ENCODE measurements at regions not wholly inside any gene's neighbourhood (a gene's known extent, or its start where the extent isn't known, plus 50 kb on each side); places are given as distances from the start of the nearest gene placed in this dataset.

DNA sequence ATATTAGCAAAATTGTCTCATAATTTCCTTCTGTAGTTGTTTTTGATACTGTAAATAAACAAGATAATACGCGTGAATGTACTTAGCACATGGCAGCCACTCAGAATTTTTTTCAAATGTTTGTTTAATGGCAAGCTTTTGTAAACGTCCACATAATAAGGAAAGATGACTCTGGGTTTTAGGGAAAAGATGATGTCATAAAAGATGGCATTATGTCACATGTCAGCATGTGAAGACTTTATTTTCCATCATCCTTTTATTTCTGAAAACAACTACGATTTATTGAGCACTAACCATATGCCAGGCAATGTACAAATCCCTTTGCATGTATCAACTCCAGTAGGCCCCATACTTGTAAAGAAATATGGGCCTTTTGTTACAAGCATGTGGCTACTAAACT, 139.9 kb downstream of the C11orf91 start:
- no peak for DNase-seq (ENCODE audit: extremely low read depth in 1 of 2, low read depth in 1 of 2)

DNA sequence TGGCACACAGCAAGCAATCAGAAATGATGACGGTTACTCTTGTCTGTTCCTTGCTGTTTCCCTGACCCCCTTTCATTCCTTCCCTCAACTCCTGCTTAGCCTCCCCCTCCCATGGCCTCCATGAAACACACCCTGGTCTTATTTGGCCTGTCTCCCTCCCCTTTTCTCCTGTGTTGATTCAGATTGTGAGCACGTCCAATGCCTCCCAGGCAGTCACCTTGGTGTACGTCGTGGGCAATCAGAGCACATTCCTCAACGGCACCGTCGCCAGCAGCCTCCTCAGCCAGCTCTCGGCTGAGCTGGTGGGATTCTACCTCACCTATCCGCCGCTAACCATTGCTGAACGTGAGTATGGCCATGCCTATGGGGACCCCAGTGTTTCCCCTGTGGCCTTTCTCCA, 141.1 kb downstream of the C11orf91 start:
- no peak for DNase-seq (ENCODE audit: extremely low read depth in 1 of 2, low read depth in 1 of 2)

DNA sequence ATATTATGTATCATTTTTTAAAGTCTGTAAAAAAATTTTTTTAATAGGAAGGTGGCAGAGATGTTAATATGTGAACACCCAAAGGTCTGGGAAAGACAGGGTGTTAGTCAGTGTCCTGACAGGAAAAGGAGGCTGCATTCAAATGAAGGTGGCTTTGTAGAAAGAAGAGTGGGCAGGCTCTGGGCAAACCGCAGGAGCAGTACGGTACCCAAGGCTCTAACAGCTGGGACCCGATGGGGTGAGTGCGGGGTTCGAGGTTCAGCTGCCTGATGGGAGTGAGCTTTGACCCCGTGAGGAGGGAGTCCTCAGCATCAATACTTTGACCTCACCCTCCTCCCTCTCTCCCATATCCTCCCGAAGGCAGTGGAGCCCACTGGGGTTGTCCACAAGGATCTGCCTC, 142.5 kb downstream of the C11orf91 start:
- DNase-seq (ENCODE audit: extremely low read depth in 1 of 2, low read depth in 1 of 2), result no peak

DNA sequence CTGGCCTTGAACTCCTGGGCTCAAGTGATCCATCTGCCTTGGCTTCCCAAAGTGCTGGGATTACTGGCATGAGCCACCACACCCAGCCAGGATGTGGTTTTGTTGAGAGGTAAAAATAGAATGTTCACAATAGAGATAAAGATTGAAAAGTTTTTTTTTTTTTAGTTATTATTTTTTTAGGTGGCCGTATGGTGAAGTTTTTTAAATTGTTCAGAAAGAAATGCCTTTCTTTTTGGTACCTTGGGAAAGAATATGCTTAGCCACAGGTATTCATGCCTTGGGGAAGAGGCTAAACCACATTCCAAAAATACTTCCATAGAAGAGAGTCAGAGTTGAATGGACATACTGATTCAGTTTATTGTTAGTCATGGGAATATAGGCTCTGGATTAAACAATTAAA, 143.4 kb downstream of the C11orf91 start:
- DNase-seq (ENCODE audit: extremely low read depth in 1 of 2, low read depth in 1 of 2), result no peak

DNA sequence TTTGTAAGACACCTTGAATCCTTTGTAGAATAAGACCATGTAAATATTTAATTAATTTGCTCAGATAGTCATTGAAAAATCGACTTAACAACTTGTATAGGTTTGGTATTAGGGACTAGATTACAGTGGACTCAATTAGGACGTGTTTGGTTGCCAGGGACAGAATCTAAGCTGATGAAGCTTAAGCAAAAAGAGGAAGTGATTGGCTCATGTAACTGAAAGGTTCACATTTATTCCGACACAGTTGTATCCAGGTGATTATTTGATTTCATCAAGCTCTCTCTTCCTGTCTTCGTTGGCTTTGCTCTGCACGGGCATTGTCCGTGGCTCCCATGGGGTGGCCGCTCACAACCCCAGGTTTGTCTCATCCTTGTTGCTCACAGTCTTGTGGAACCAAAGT, 146.4 kb downstream of the C11orf91 start:
- DNase-seq (ENCODE audit: extremely low read depth in 1 of 2, low read depth in 1 of 2), result no peak

DNA sequence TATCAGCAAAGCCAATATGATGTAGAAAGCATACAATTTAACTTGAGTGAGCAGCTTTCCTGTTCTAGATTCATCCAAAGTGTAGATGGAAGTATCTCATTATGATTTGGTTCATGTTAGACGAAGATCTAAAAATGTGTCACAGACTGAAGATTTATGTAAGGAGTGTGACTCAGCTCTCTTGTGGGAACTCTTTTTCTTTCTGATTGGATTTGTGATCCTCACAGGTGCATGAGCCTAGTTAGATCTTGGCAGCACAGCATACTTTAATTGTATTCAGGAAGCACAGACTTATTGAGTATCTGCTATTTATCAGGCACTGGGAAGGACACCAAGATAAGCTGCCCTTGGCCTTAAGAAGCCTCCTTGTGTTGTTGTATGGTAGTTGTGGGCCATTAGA, 147.1 kb downstream of the C11orf91 start:
- no peak for DNase-seq (ENCODE audit: extremely low read depth in 1 of 2, low read depth in 1 of 2)

DNA sequence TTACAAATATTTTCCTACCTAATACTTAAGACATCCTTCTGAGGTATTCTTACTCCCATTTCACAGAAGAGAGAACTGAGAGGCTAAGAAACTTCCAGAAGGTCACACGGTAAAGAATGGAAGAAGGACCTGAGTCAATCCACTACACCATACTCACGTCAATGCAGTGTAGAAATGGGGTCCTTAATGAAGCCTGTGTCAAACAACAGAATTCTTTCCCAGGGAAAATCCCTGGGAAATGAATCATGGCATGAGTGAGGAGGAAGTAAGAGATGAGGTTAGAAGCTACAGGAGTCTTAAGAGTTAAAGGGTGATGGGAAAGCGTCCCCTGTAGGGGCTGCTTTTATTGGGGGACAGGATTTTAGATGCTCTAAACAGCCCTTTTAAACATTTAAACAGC, 147.9 kb downstream of the C11orf91 start:
- no peak for DNase-seq (ENCODE audit: extremely low read depth in 1 of 2, low read depth in 1 of 2)

DNA sequence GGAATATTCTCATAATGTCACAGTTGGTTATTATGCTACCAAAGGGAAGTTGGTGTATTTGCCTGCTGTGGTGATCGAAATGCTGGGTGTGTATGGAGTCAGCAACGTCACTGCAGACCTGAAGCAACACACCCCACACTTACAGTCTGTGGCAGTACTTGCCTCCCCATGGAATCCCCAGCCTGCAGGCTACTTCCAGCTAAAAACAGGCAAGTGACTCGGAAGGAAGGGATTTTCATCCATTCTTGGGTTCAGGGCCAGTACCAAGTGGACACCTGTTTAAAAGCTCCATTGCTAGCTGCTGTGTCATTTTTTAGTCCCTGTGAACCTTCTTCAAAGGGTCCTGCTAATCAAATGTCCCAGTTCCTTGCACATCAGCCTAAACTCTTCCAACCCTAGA, 149.6 kb downstream of the C11orf91 start:
- no peak for DNase-seq (ENCODE audit: extremely low read depth in 1 of 2, low read depth in 1 of 2)

DNA sequence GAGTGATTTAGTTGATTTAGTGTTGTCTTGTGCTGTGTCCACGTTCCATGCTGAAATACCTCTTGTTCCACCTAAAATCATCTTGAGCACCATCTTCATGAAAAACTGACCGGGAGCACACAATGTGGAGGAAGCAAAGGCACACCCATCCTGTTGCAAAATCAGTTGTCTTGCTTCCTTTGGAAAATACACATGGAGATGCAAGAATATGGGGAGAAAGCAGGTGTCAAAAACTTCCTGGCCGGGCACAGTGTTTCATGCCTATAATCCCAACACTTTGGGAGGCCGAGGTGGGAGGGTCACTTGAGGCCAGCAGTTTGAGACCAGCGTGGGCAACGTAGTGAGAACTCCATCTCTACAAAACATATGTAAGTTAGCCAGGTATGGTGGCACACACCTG, 151.1 kb downstream of the C11orf91 start:
- DNase-seq (ENCODE audit: extremely low read depth in 1 of 2, low read depth in 1 of 2), result no peak

DNA sequence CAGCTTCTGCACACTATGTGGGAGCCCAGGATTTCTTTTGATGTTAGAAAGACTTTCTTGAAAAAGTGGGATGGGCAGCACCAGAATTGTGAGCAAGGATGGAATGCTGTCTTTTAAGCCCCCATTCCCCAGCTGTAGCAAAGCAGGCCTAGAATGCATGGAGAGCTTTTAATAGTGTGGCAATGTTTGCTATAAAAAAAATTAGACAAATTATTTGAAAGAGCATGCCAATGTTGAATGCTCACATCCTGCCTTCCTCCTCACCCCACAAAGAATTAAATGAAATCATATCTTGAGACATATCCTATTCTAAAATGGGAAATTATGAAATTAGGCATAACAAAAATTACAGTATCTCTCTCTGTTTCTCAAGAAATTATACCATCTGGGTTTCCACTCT, 154.7 kb downstream of the C11orf91 start:
- DNase-seq (ENCODE audit: extremely low read depth in 1 of 2, low read depth in 1 of 2), result no peak

DNA sequence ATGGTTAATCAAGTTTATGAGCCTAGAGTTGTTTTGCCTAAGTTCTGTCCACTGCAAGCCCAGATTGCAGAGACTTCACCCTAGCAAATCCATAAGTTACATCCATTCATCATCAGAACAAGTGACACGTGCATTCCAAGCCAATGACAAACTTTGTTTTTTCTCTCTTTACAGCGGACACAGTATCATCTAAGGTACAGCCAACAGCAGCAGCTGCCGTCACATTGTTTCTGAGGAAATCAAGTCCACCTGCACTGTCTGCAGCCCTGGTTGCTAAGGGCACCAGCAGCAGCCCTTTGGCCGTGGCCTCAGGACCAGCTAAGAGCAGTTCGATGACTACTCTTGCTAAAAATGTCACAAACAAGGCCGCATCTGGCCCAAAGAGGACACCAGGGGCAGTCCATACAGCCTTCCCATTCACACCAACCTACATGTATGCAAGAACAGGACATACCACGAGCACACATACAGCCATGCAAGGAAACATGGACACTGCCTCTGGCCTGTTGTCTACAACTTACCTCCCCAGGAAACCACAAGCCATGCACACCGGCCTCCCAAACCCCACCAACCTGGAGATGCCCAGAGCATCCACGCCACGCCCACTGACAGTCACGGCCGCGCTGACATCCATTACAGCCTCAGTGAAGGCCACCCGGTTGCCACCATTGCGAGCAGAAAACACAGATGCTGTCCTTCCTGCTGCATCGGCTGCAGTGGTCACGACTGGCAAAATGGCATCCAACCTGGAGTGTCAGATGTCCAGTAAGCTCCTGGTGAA, 155.8 kb downstream of the C11orf91 start:
- DNase-seq (ENCODE audit: extremely low read depth in 1 of 2, low read depth in 1 of 2), result no peak

DNA sequence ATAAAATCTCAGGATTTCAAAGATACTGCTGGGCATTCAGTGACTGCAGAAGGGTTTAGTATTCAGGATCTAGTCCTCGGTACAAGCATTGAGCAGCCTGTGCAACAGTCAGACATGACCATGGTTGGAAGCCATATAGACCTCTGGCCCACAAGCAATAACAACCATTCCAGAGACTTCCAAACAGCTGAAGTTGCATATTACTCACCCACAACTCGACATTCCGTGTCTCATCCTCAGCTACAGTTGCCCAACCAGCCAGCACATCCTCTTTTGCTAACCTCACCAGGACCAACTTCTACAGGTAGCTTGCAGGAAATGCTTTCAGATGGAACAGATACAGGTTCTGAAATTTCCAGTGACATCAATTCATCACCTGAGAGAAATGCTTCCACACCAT, 156.8 kb downstream of the C11orf91 start:
- no peak for DNase-seq (ENCODE audit: extremely low read depth in 1 of 2, low read depth in 1 of 2)

DNA sequence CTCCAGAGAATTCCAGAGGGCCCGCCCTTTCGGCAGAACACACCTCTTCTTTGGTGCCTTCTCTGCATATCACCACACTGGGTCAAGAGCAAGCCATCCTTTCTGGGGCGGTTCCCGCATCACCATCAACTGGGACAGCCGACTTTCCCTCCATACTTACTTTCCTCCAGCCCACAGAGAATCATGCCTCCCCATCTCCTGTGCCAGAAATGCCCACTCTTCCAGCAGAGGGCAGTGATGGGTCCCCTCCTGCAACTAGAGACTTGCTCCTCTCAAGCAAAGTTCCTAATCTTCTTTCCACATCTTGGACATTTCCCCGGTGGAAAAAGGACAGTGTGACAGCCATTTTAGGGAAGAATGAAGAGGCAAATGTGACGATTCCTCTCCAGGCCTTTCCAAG, 157.7 kb downstream of the C11orf91 start:
- peak in 1 of 2 donors; percentile 8 for DNase-seq (ENCODE audit: extremely low read depth in 1 of 2, low read depth in 1 of 2)

DNA sequence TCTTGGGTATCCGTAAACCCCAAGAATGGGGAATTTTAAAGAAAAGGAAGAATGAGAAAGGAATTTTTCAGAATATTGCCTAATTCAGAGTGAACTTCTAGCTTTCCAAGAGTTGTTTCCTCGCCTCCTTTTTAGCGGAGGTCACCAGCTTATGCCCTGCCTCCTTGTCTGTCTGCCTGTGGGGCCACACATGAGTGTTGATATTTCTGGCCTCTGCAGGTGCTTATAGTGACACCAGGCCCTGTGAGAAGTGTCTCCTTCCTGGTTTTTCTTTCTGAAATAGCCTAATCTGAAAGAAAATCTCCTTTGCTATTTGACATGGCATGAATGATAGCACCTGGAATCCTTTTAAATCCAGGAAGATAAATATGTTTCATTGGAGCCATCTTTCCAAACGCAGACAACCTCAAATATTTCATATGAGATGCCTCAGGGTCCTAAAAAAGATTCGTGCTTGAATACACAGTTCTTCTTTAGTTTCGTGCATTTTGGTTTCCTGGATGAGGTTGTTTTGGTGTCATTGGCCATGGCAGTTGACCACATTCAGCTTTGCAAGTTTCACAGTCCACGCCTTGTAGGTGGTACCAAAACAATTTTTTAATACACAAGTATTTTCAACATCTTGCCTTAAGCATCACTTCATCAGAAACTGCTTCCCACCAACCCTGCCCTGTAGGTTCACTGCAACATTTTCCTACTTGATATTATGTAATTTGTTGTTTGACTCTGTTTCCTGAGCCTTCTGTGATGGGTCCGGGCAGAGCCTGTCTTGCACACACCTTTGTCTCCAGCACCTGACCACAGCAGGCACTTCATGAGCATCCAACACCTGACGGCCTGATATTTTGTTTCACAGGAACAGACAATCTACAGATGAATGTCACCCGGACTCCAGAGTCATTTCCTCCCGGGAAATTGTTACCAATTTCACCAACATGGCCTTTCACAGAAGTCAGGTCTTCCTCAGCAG, 159.4 kb downstream of the C11orf91 start:
- DNase-seq (ENCODE audit: extremely low read depth in 1 of 2, low read depth in 1 of 2), result no peak

DNA sequence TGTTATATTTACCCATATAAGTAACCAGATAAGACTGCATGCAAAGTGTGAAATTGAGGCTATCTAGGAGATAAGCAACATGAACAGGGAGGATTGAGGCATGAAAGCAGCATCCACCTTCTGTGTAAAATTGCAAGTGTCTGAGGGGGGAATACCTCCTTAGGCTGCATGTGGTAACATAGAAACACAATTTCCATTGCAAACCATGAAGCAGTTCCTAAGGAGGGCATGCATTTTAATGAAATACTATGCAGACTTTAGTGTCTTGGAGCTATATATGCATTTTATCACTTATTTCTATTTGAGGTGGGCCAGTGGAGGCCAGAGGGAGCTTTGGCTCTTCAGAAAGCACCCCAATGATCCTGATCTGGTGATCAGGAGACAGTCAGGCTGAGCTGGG, 160.2 kb downstream of the C11orf91 start:
- no peak for DNase-seq (ENCODE audit: extremely low read depth in 1 of 2, low read depth in 1 of 2)

DNA sequence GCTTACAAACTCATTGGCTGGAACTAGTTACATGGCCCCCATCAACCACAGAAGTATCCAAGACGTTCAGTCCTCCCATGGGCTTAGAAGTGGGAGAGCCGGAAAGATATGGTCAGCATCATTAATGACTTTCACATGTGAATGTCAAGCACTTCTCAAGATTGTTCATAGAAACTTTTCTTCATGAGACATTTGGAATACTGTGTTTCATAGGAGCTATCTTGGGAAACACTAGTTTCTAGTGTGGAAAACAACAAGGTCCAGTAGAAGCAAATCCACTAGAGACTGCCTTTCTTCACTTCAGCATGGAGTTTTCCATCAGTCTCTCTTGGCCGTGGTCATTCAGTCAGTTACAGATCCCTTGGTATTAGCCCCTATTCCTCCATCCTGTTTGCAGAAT, 160.9 kb downstream of the C11orf91 start:
- DNase-seq (ENCODE audit: extremely low read depth in 1 of 2, low read depth in 1 of 2), result no peak

DNA sequence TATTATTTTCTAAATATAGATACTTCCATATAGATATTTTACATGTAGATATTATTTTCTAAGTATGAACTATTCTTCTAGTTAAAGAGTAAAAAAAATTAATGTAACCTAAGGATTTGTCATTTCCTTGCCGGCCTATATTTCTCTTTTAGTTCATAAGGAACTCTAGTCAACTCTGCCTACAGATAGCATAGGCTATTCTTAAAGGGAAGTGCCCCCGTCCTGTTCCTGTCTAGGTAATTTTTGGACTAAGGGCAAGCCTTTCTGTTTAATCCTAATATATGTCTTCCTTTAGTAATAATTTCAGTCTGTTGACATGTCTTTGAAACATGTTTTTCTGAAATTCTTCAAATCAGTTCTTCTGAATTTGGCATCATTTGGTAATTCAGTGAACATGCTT, 161.9 kb downstream of the C11orf91 start:
- no peak for DNase-seq (ENCODE audit: extremely low read depth in 1 of 2, low read depth in 1 of 2)

DNA sequence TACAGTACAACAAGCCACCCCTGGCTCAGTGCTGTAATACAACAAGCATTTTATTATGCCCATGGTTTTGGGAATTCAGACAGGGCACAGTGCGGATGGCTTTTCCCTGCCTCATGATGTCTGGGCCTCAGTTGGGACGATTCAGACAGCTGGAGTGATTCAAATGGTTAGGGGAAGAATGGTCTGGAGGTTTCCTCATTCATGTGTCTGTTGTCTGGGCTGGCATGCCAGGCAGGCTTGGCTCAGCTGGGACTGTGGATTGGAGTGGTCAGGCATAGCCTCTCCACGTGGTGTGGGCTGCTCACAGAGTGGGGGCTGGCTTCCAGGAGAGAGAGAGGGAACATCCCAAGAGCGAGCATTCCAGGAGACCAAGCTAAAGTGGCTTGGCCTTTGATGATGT, 164.4 kb downstream of the C11orf91 start:
- DNase-seq (ENCODE audit: extremely low read depth in 1 of 2, low read depth in 1 of 2), result no peak

DNA sequence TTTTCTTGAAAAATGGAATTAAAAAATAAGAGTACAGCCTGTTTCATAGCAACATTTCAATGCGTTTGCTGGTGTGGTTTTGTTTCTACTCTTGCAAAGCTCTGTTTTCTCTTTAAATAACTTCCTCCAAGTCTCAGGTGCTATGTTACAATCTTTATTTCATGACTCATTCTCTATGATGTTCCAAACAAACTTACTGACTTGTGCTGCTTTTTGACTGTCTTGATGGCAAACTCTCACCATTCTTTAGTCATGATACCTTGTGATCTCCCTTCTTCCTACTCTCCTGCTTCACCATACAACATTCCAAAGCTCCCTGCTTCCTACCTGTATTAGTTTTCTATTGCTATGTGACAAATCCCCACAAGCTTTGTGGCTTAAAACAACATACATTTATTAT, 166.1 kb downstream of the C11orf91 start:
- no peak for DNase-seq (ENCODE audit: extremely low read depth in 1 of 2, low read depth in 1 of 2)

DNA sequence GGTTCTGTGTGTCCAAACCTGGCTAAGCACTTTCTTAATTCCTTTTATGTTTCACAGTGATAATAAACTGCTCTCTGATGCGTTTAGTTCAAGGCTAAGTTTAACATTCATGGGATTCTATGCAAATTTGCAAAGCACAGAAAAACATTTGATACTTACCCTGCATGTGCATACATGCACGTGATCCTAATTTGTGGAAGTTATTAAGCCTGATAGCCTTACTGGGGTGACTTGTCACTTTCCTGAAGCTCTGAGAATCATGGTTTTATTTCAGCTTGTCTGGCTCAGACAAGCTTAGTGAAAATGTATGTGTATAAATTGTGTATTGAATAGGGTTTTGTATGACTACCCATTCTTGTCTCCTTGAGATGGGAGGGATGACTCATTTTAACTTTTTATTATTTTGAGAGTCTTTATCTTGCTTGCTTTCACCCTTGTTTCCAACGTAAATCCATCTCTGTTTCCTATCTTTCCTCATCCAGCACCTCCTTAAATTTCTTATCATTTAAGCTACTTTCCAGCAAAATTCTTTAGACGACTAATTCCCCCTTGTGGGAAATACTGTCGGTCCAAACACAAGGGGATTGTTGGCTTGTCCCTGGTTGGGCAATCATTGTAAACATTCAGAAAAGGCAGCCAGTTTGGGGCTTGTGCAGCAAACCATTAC, 167.1 kb downstream of the C11orf91 start:
- no peak for DNase-seq (ENCODE audit: extremely low read depth in 1 of 2, low read depth in 1 of 2)

DNA sequence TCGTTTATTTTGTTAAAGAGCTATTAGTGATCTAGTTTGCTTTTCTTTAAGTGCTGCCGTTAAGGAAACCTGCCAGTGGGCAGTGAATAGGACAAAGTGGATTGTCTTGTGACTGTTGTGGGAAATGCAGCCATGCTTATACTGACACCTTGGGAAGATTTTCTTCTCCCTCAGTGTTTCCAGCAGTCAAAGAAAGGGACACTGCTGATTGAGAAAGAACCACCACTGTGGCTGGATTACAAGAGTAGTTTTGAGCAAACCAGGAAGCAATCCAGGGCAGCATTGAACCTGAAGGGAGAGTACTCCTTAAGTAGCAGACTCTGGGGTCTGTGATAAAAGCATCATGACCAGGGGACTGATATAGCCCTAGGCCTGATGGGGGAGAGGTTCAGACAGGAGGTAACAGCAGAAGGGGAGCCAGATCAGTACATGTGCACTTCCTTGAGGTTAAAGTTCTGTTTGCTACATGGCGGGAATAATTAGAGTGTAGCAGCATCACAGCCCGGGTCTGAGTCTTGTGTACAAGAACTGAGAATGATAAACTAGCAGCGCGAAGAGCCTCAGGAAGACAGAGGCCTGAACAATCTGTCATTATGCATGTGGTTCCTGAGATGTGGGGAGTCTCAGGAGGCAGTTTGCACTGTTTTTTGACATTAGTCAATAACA, 167.8 kb downstream of the C11orf91 start:
- no peak for DNase-seq (ENCODE audit: extremely low read depth in 1 of 2, low read depth in 1 of 2)
